Endodermal cell (in vitro differentiated cells): ENCODE measurements at regions not wholly inside any gene's neighbourhood (a gene's known extent, or its start where the extent isn't known, plus 50 kb on each side); places are given as distances from the start of the nearest gene placed in this dataset.
A peak's percentile ranks its signal among the peaks of the same experiment; 100 is the strongest.

Experiments
- DNase-seq: peaks from one replicate; pipeline ENCODE4 v3.0.0-alpha.2; 2017
- H3K27ac ChIP-seq: 2 replicates; pipeline ENCODE4 v1.5.1; 2013; ENCODE audit warnings: mild to moderate bottlenecking, low read depth, low read length, moderate library complexity
- H3K27me3 ChIP-seq: 2 replicates; pipeline ENCODE4 v1.6.1; 2013; ENCODE audit warnings: mild to moderate bottlenecking, low read length, moderate library complexity; ENCODE audit not compliant: insufficient read depth, control insufficient read depth, poor library complexity, severe bottlenecking
- H3K36me3 ChIP-seq: 2 replicates; pipeline ENCODE4 v1.7.0; 2013; ENCODE audit warnings: mild to moderate bottlenecking, low read length, moderate library complexity; ENCODE audit not compliant: control insufficient read depth, insufficient read depth
- H3K4me1 ChIP-seq: one replicate; pipeline ENCODE4 v1.7.0; 2013; ENCODE audit warnings: low read length; ENCODE audit not compliant: control insufficient read depth, insufficient read depth
- H3K4me3 ChIP-seq: 2 replicates; pipeline ENCODE4 v1.5.1; 2013; ENCODE audit warnings: mild to moderate bottlenecking, low read length, moderate library complexity
- H3K9ac ChIP-seq: 2 replicates; pipeline ENCODE4 v1.6.1; 2013; ENCODE audit warnings: mild to moderate bottlenecking, low read length, moderate library complexity; ENCODE audit not compliant: poor library complexity, severe bottlenecking; ENCODE audit errors: extremely low read depth
- H3K9me3 ChIP-seq: 2 replicates; pipeline ENCODE4 v1.6.1; 2013; ENCODE audit warnings: mild to moderate bottlenecking, low read length, moderate library complexity; ENCODE audit not compliant: control insufficient read depth
- H3K27ac Mint-ChIP-seq: 2 replicates; pipeline ENCODE4 v1.8.0; 2020; ENCODE audit warnings: mixed read lengths
- H3K27me3 Mint-ChIP-seq: 2 replicates; pipeline ENCODE4 v1.8.0; 2021; ENCODE audit warnings: mild to moderate bottlenecking, mixed read lengths; ENCODE audit not compliant: insufficient read depth
- H3K36me3 Mint-ChIP-seq: 2 replicates; pipeline ENCODE4 v1.8.0; 2020; ENCODE audit warnings: low read depth, mixed read lengths
- H3K4me1 Mint-ChIP-seq: 2 replicates; pipeline ENCODE4 v1.8.0; 2020; ENCODE audit warnings: mixed read lengths
- H3K4me3 Mint-ChIP-seq: 2 replicates; pipeline ENCODE4 v1.8.0; 2020; ENCODE audit warnings: mild to moderate bottlenecking, moderate library complexity, mixed read lengths
- H3K9me3 Mint-ChIP-seq: 2 replicates; pipeline ENCODE4 v1.8.0; 2020; ENCODE audit warnings: mild to moderate bottlenecking, mixed read lengths
- CTCF ChIP-seq: fragments of 200-600 bp; sonication (generic); conservative IDR thresholded peaks from 2 replicates; pipeline ENCODE4 v1.5.0; 2021; ENCODE audit warnings: antibody characterized with exemption, mild to moderate bottlenecking
- WGBS, 2 experiments: methylation state at CpG; one replicate each; pipeline versions ENCODE4 v1.1.5 to v1.1.7; 2013; ENCODE audit warnings: missing lambda C conversion rate in 2 of 2, mixed read lengths in 1 of 2; ENCODE audit not compliant: insufficient coverage in 1 of 2, insufficient read length in 1 of 2; 5-methylcytosine and 5-hydroxymethylcytosine counted together

- Histone ChIP-seq H3K4me3 (peak overlapping the region; percentile 43), H3K9me3 (peaks cover 12% of the 10 kb centered on the region), H3K36me3 (peaks cover 3% of the 10 kb centered on the region), H3K27me3 (no peaks in the 10 kb centered on the region), H3K27ac (no peak overlapping the region), H3K4me1 (no peaks in the 10 kb centered on the region), H3K9ac (no peak overlapping the region)
- TF ChIP-seq CTCF, result no peak
- Mint-ChIP-seq H3K9me3 (peaks cover 67% of the 10 kb centered on the region), H3K4me1 (peaks cover 4% of the 10 kb centered on the region), H3K4me3 (no peak overlapping the region), H3K27me3 (no peaks in the 10 kb centered on the region), H3K27ac (no peak overlapping the region), H3K36me3 (peaks cover 26% of the 10 kb centered on the region)
- WGBS, 2 experiments, result 93% methylated on average over 7 of the region's 7 CpGs; no CpG with 5 or more reads in 1 of the 2 experiments
- no peak for DNase-seq
Measured at GRCh38 chrX:10023821-10024220, 56.7 kb downstream of the CLDN34 start.

GRCh38 chrX:10025742-10026493, 58.8 kb downstream of the CLDN34 start:
- Mint-ChIP-seq H3K27ac (no peak overlapping the region), H3K36me3 (peaks cover 24% of the 10 kb centered on the region), H3K9me3 (peaks cover 64% of the 10 kb centered on the region), H3K27me3 (no peaks in the 10 kb centered on the region), H3K4me1 (peaks cover 6% of the 10 kb centered on the region), H3K4me3 (no peak overlapping the region)
- no peak for DNase-seq
- peaks cover 12% of the 10 kb centered on the region for H3K9me3 ChIP-seq
- H3K4me3 ChIP-seq, result no peak overlapping the region
- H3K9ac ChIP-seq, result no peak overlapping the region
- H3K27ac ChIP-seq, result no peak overlapping the region
- peaks cover 3% of the 10 kb centered on the region for H3K36me3 ChIP-seq
- TF ChIP-seq CTCF, result no peak
- H3K27me3 ChIP-seq, result no peaks in the 10 kb centered on the region
- H3K4me1 ChIP-seq, result no peaks in the 10 kb centered on the region
- WGBS, 2 experiments, result 80 to 94% methylated on average over 1 to 5 of the region's 6 CpGs

DNA sequence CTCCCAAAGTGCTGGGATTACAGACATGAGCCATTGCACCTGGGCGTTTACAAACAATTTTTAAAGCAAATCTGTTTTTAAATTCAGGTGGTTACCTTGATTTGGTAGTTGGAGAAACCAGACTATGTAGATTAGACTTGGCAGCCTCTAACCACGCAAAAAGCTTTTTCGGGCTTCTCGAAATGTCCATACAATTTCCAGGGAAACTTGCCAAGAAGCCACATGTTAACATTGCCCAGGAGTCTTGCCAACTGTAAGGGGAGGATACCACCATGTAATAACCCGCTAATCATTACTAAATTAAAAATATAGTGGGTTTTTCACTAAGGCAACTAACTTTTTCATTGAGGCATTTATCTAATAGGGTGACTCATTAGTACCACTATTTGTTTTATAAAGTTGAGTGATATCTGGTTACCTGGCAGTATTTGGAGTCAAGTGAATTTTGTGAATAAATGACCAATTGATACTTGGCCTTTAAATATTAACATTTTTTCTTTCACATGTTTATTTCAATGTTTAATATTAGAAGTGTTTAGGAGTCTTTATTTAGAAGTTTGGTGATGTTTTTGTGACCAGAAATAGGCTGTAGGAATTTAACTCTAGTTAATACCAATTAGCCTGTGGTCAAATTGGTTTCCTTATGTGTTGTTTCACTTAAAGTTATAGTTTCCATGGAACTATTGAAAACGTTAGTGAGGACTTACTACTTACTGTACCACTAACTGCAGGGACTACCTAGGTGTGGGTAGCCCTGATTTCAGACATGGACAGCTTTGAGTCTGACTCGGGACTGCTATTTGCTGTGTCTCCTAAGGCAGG, 61.3 kb downstream of the CLDN34 start:
- 87 to 88% methylated on average over 3 to 6 of the region's 7 CpGs for WGBS, 2 experiments

More for the DNA sequence above, 61.3 kb downstream of the CLDN34 start:
- peaks cover 14% of the 10 kb centered on the region for H3K36me3 Mint-ChIP-seq
- peaks cover 59% of the 10 kb centered on the region for H3K9me3 Mint-ChIP-seq
- Histone ChIP-seq H3K4me3 (no peak overlapping the region), H3K9me3 (peaks cover 3% of the 10 kb centered on the region), H3K27ac (no peak overlapping the region), H3K4me1 (no peaks in the 10 kb centered on the region), H3K9ac (no peak overlapping the region), H3K36me3 (no peaks in the 10 kb centered on the region), H3K27me3 (no peaks in the 10 kb centered on the region)
- no peak overlapping the region for H3K27ac Mint-ChIP-seq
- no peak overlapping the region for H3K4me3 Mint-ChIP-seq
- DNase-seq, result no peak
- no peaks in the 10 kb centered on the region for H3K27me3 Mint-ChIP-seq
- no peak for TF ChIP-seq CTCF
- H3K4me1 Mint-ChIP-seq, result peaks cover 13% of the 10 kb centered on the region
